Esophagus squamous epithelium (tissue), 4 donors: ENCODE measurements at regions not wholly inside any gene's neighbourhood (a gene's known extent, or its start where the extent isn't known, plus 50 kb on each side); places are given as distances from the start of the nearest gene placed in this dataset.

Experiments
- CTCF ChIP-seq, 6 experiments: fragments of 450-650 bp in 4 of 6; fragments of 200-600 bp in 2 of 6; sonication (generic) in 2 of 6; IDR thresholded peaks; one replicate each; pipeline ENCODE4 v1.5.1; 2016 to 2019; ENCODE audit warnings: antibody characterized with exemption in 6 of 6, mild to moderate bottlenecking in 4 of 6, moderate library complexity in 4 of 6
- POLR2A ChIP-seq, 4 donors: fragments of 450-650 bp; IDR thresholded peaks; one replicate each; pipeline ENCODE4 v1.6.1; 2017; ENCODE audit warnings: antibody characterized with exemption in 4 of 4, mild to moderate bottlenecking in 4 of 4, moderate library complexity in 3 of 4

DNA sequence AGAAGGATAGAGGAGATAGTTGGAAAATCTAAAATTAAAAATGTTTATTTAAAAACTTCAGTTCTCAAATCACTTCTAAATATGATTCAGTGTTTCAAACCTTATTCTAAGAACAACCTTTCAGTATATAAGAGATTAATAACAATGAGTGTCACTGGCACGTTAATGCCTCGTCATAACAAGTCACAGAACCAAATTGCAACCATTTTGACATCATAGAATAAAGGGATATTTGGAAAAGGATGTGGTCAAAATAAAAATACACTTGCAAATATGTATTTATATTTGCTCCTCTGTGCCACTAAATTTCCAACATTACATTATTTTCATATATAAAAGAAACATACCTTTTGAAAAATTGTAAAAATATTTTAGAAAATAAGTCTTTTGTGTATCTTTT is 1090.6 kb downstream of the SUCLG1 start:
- no peak for TF ChIP-seq POLR2A (IDR thresholded peaks at IDR 0.05)
- no peak for TF ChIP-seq CTCF (IDR thresholded peaks at IDR 0.05)
